Naive thymus-derived CD8-positive, alpha-beta T cell (primary cell): ENCODE measurements at regions not wholly inside any gene's neighbourhood (a gene's known extent, or its start where the extent isn't known, plus 50 kb on each side); places are given as distances from the start of the nearest gene placed in this dataset.

Source experiments
- ATAC-seq, 2 donors: fragments of 150-1000 bp; cut with Tn5 transposase in 1 of 2; sonication (Bioruptor Pico), chemical (Tn5 transposase) in 1 of 2; 1 replicate in 1 of 2; 2 replicates in 1 of 2; pipeline ENCODE4 v1.10.0; 2021; ENCODE audit warnings: mild to moderate bottlenecking in 2 of 2, moderate library complexity in 2 of 2
- POLR2A ChIA-PET: fragments of 350-600 bp; sonication (Branson Sonifier 250); formaldehyde crosslinking; loops from one replicate; lab custom pipeline; 2021; ENCODE audit warnings: antibody characterized with exemption; lab: Charles Lee
- DNase-seq, 10 donors: peaks; one replicate each; pipeline versions ENCODE4 v3.0.0 to v3.0.0-alpha.2; 2020 to 2022
- H3K27ac Mint-ChIP-seq, 10 donors: one replicate each; pipeline ENCODE4 v1.8.0; 2020 to 2022; ENCODE audit warnings: mild to moderate bottlenecking in 10 of 10, mixed read lengths in 10 of 10, moderate library complexity in 4 of 10, inconsistent platforms in 1 of 10
- H3K27me3 Mint-ChIP-seq, 5 donors: one replicate each; pipeline ENCODE4 v1.8.0; 2021 to 2022; ENCODE audit warnings: mixed read lengths in 5 of 5
- H3K36me3 Mint-ChIP-seq, 3 donors: one replicate each; pipeline ENCODE4 v1.8.0; 2020 to 2022; ENCODE audit warnings: mixed read lengths in 3 of 3, mild to moderate bottlenecking in 2 of 3, inconsistent platforms in 1 of 3
- H3K4me1 Mint-ChIP-seq, 4 donors: one replicate each; pipeline ENCODE4 v1.8.0; 2021 to 2022; ENCODE audit warnings: mixed read lengths in 4 of 4
- H3K4me3 Mint-ChIP-seq, 10 donors: one replicate each; pipeline ENCODE4 v1.8.0; 2020 to 2022; ENCODE audit warnings: mild to moderate bottlenecking in 10 of 10, mixed read lengths in 10 of 10, moderate library complexity in 6 of 10, inconsistent platforms in 1 of 10
- H3K9me3 Mint-ChIP-seq, 9 donors: one replicate each; pipeline ENCODE4 v1.8.0; 2020 to 2022; ENCODE audit warnings: mixed read lengths in 9 of 9, mild to moderate bottlenecking in 3 of 9, inconsistent platforms in 1 of 9, moderate library complexity in 1 of 9

- Mint-ChIP-seq H3K9me3 (no peaks in the 10 kb centered on the region), H3K36me3 (no peaks in the 10 kb centered on the region), H3K27me3 (no peaks in the 10 kb centered on the region), H3K27ac (no peak overlapping the region), H3K4me1 (peaks cover 2 to 24% (median 6%) of the 10 kb centered on the region in 4 donors), H3K4me3 (no peak overlapping the region)
- no peak for DNase-seq
- no peak for ATAC-seq
- POLR2A ChIA-PET: no interaction called here
Measured at GRCh38 chr3:187946981-187947380, 201.7 kb upstream of the BCL6 start.

GRCh38 chr3:187947927-187948682, 202.8 kb upstream of the BCL6 start:
- H3K9me3 Mint-ChIP-seq: no peaks in the 10 kb centered on the region
- POLR2A ChIA-PET: no interaction called here
- ATAC-seq: no peak
- no peak overlapping the region for H3K4me3 Mint-ChIP-seq
- no peaks in the 10 kb centered on the region for H3K27me3 Mint-ChIP-seq
- H3K27ac Mint-ChIP-seq: no peak overlapping the region
- no peaks in the 10 kb centered on the region for H3K36me3 Mint-ChIP-seq
- peaks cover 0 to 29% (median 7%) of the 10 kb centered on the region in 4 donors for H3K4me1 Mint-ChIP-seq
- DNase-seq: no peak

DNA sequence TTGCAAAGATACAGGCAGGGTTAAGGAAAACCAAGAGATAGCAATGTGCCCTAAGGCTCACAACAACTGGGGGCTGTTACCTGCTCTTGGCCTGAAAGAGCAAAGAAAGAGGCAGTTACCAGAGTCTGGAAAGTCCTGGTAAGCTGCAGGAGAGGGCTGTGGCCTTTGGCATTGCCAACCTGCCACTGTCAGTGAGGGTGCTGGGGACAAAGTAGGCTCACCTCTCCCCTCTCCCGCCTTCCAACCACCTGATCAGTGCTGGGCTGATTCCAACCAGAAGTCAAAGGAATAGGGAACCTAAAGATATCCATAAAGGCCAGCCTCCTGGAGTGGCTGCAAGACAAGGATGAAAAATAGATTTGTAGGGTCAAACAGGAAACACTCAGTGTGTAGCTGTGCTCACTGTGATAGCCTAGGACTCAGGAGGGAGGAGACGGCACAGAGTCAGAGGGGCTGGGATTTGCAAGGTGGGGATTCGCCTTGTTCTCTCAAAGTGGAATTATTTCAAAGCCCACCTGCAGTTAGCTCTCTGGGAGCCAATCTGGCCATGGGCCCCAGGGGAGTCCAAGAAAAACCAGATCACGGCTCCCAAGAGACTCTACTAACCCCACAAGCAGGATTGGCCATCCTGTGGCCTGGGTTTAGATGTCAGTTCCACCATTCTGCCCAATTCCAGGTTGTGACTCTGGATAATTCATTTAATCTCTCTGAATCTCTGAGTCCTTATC, 204.0 kb upstream of the BCL6 start:
- Mint-ChIP-seq H3K27me3 (no peaks in the 10 kb centered on the region), H3K36me3 (no peaks in the 10 kb centered on the region), H3K4me1 (peaks cover 2 to 32% (median 7%) of the 10 kb centered on the region in 4 donors), H3K27ac (no peak overlapping the region), H3K9me3 (no peaks in the 10 kb centered on the region), H3K4me3 (no peak overlapping the region)
- DNase-seq (no peak), ATAC-seq (no peak)
- POLR2A ChIA-PET: no interaction called here

DNA sequence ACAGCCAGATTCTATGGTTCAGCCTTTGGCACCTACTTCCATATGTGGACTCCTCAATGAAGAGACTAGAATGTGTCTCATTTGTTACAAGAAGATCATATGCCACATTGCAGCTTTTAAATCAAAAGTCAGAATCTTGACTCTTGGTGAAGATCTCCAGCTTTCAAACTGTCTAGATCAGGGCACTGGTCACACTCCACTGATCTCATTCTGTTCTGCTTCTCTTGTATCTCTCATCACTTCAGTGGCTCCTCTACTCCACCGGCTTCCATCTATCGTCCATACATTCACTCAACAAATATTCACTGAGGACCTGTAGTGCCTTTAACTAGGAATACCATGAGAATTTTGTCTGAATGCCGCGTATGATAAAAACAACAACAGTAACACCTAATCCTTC, 203.3 kb upstream of the LPP start:
- peaks cover 4 to 44% (median 8%) of the 10 kb centered on the region in 4 donors for H3K4me1 Mint-ChIP-seq
- peak overlapping the region in 2 of 10 donors; percentile 3 to 11 for H3K27ac Mint-ChIP-seq
- H3K27me3 Mint-ChIP-seq: no peaks in the 10 kb centered on the region
- H3K9me3 Mint-ChIP-seq: no peaks in the 10 kb centered on the region
- H3K36me3 Mint-ChIP-seq: no peaks in the 10 kb centered on the region
- ATAC-seq: no peak
- POLR2A ChIA-PET: no interaction called here
- no peak for DNase-seq
- H3K4me3 Mint-ChIP-seq: no peak overlapping the region

- Mint-ChIP-seq H3K9me3 (no peaks in the 10 kb centered on the region), H3K4me1 (peaks cover 4 to 43% (median 8%) of the 10 kb centered on the region in 4 donors)
Measured at GRCh38 chr3:187951452-187952190, 202.3 kb upstream of the LPP start.

DNA sequence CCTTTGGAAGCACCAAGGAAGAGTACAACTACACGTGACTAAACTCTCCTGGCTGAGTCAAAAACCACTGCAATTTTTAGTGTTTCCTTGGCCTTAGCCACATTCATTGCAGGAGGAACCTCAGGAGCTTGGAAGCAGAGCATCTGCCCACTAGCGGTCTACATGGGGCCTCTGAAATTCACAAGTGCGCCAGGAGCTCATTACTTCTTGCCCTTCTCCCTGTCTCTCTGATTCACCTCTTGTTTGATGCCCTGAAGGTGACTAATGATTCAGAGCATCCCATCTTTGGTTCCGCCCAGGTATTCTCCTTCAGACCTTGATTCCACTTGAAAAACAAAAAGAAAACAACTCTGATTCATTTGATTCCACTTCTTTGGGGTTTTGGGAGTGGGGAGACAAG, 201.1 kb upstream of the LPP start:
- no peak for ATAC-seq
- POLR2A ChIA-PET: no interaction called here
- no peaks in the 10 kb centered on the region for H3K27me3 Mint-ChIP-seq

More at GRCh38 chr3:187951452-187952190, 202.3 kb upstream of the LPP start:
- H3K27ac Mint-ChIP-seq: no peak overlapping the region
- DNase-seq (no peak), ATAC-seq (no peak)
- no peaks in the 10 kb centered on the region for H3K27me3 Mint-ChIP-seq
- no peaks in the 10 kb centered on the region for H3K36me3 Mint-ChIP-seq
- POLR2A ChIA-PET: no interaction called here
- no peak overlapping the region for H3K4me3 Mint-ChIP-seq

DNA sequence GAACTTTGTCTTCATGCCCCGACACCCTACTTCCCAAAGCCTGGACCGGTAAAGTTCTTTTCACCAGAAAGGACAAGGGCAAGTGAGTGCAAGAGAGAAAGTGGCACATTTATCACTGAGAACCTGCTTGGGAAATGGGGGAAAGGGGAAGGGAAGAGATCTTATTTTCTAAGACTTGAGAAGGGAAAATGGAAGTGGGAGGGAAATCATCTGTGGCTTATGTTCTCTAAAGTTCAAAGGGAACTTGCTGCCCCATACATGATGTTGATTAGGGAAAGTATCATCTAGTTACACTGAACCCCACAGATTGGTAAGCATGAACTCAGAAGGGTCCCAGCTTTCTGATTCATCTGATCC, 199.5 kb upstream of the LPP start:
- Mint-ChIP-seq H3K4me1 (peaks cover 10 to 62% (median 23%) of the 10 kb centered on the region in 4 donors), H3K27me3 (no peaks in the 10 kb centered on the region), H3K36me3 (no peaks in the 10 kb centered on the region), H3K4me3 (no peak overlapping the region), H3K9me3 (no peaks in the 10 kb centered on the region), H3K27ac (no peak overlapping the region)
- no peak for DNase-seq
- POLR2A ChIA-PET: no interaction called here
- no peak for ATAC-seq

More for the DNA sequence above, 201.1 kb upstream of the LPP start:
- no peaks in the 10 kb centered on the region for H3K9me3 Mint-ChIP-seq
- no peak for DNase-seq
- peaks cover 4 to 47% (median 12%) of the 10 kb centered on the region in 4 donors for H3K4me1 Mint-ChIP-seq
- no peak overlapping the region for H3K27ac Mint-ChIP-seq
- no peaks in the 10 kb centered on the region for H3K36me3 Mint-ChIP-seq
- H3K4me3 Mint-ChIP-seq: no peak overlapping the region

DNA sequence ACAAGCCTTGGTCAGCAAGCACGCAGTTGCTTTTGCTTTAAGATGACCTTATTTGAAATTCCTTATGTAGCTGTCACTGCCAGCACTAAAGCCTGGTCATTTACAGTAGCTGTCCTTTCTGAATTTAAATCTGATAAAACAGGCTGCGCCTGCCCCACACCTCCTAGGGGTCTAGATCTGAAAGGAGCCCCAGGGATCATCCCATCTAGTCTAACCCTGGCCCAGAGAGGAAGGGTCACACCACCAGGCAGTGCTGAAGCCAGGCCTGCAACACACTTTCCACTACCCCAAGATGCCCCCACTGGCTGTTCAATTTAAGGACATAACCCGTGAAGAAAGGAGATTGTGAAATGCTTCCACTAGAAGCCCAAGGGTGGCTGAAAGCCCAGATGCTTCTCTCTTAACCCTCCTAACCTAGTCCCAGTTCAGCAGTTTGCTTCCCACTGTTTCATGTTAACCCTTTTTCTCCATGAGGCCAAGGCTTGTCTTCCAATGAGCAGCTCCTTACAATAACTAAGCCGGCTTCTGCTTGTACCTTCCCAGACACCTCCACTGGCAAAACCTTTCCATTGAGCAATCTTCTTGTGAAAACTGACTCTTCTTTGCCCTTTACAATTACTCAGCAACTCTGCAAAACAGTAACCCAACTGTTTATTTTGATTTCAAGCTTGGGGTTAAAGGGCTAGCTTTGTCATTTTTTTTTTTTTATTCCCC, 198.9 kb upstream of the LPP start:
- Mint-ChIP-seq H3K4me3 (no peak overlapping the region), H3K36me3 (no peaks in the 10 kb centered on the region), H3K27ac (peak overlapping the region in 1 of 10 donors; percentile 57), H3K27me3 (no peaks in the 10 kb centered on the region), H3K9me3 (no peaks in the 10 kb centered on the region), H3K4me1 (peaks cover 10 to 67% (median 24%) of the 10 kb centered on the region in 4 donors)
- POLR2A ChIA-PET: no interaction called here
- DNase-seq (no peak), ATAC-seq (no peak)

DNA sequence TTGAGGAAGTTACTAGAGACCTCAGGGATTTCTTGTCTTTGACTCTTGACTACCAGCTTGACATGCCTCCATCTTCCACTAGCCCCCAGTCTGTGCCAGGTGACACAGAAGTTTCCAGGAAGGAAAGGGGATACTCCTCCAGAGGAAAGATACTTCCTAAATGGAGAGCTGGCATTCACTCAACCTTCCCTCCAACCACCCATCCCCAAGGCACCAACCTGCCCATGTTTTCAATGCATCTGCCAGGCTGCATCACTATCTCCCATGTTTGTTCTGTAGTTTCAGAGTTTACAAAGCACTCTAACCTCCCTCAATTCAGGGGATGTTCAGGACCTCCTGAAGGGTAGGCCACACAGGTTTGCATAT, 198.4 kb upstream of the LPP start:
- H3K27me3 Mint-ChIP-seq: no peaks in the 10 kb centered on the region
- H3K36me3 Mint-ChIP-seq: no peaks in the 10 kb centered on the region
- H3K27ac Mint-ChIP-seq: peak overlapping the region in 2 of 10 donors; percentile 35 to 57
- no peaks in the 10 kb centered on the region for H3K9me3 Mint-ChIP-seq
- ATAC-seq (no peak), DNase-seq (no peak)
- H3K4me1 Mint-ChIP-seq: peaks cover 10 to 68% (median 24%) of the 10 kb centered on the region in 4 donors
- POLR2A ChIA-PET: no interaction called here
- no peak overlapping the region for H3K4me3 Mint-ChIP-seq

DNA sequence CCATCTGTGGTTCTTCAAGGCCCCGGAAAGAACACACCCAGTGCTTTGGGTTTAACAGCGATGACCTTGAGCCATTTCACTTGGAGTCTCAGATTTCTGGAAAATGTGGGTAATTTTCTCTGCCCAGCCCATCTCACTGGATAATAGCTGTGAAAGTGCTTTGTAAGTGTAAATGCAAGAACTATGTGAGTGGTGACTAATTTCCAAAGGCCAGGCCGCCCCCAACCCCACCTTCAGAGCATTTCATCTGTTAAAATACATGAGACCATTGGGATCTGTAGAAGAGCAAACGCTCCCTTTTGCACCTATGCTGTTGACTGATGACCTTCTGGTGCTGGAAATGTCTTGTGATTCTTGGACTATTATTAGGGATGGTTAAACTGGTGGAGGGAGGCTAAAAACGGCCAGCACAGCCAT, 196.8 kb upstream of the LPP start:
- Mint-ChIP-seq H3K36me3 (no peaks in the 10 kb centered on the region), H3K4me1 (peaks cover 10 to 53% (median 17%) of the 10 kb centered on the region in 4 donors)

DNA sequence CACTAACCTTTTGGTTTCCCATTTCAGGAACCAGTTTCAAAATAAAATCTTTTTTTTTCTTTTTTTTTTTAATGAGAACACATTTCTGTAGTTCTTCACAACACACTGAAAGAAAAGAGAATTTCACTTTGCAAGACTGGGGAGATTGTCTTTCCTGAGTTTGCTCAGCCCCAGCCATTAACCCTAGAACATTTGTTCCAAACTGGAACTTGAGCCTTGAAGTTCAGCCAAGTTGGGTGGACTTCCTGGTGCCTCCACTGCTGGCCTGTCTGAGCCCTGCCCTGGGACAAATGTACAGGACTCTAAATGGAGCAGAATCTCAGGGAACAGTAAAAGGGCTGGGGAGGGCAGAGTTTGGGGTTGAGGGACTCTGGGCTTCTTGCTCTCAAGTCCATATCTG, 196.4 kb upstream of the LPP start:
- H3K27ac Mint-ChIP-seq: peak overlapping the region in 1 of 10 donors; percentile 71
- POLR2A ChIA-PET: no interaction called here
- peaks cover 10 to 52% (median 17%) of the 10 kb centered on the region in 4 donors for H3K4me1 Mint-ChIP-seq
- no peaks in the 10 kb centered on the region for H3K27me3 Mint-ChIP-seq
- H3K9me3 Mint-ChIP-seq: no peaks in the 10 kb centered on the region
- H3K36me3 Mint-ChIP-seq: no peaks in the 10 kb centered on the region
- ATAC-seq (no peak), DNase-seq (no peak)
- no peak overlapping the region for H3K4me3 Mint-ChIP-seq

More for the DNA sequence above, 196.8 kb upstream of the LPP start:
- H3K27ac Mint-ChIP-seq: no peak overlapping the region
- ATAC-seq: no peak
- no peaks in the 10 kb centered on the region for H3K9me3 Mint-ChIP-seq
- DNase-seq: no peak
- POLR2A ChIA-PET: no interaction called here
- no peak overlapping the region for H3K4me3 Mint-ChIP-seq
- no peaks in the 10 kb centered on the region for H3K27me3 Mint-ChIP-seq

DNA sequence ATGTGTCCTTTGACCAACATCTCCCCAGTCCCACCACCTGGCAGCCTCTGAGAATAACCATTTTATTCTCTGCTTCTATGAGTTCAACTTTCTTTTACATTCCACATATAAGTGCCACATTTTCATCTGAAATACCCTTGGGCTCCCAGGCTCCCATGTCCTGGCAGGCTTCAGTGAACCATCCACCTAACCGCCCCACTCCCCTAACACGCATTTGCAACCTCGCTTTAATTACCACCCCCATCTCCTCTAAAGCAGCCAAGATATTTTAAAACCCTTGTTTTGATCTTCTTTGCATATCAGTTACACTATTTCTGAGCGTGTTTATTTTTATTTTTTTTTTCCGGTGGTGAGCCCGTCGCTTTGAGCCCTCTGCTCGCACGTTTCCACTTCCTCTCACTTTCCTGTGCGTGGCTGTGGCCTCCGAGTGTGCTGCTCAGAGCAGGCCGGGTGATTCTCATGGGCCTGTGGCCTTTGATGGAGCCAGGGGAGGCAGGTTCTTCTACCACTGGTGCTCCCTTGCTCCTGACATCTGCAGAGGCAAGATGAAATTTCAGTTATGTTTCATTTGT, 195.4 kb upstream of the LPP start:
- peak; percentile 98 to 99 for ATAC-seq

More for the DNA sequence above, 195.4 kb upstream of the LPP start:
- Mint-ChIP-seq H3K9me3 (no peaks in the 10 kb centered on the region), H3K27ac (peak overlapping the region; percentile 52 to 87 (median 72)), H3K4me3 (peak overlapping the region; percentile 33 to 89 (median 72)), H3K4me1 (peaks cover 10 to 50% (median 17%) of the 10 kb centered on the region in 4 donors), H3K36me3 (no peaks in the 10 kb centered on the region), H3K27me3 (no peaks in the 10 kb centered on the region)
- POLR2A ChIA-PET: no interaction called here
- DNase-seq: peak in 9 of 10 donors; percentile 18 to 69 (median 53)
